ENCODE measurements at regions not wholly inside any gene's neighbourhood (a gene's known extent, or its start where the extent isn't known, plus 50 kb on each side); places are given as distances from the start of the nearest gene placed in this dataset.

GRCh38 chr2:180360283-180360618 lies 353.2 kb upstream of the CWC22 start:
- DNase-seq (ENCODE audit: low spot score), result no peak
- in situ Hi-C loops (cut with MboI; ENCODE audit: low sequenced_read_pairs, unreplicated experiment), result no loop called here
- TF ChIP-seq CTCF (IDR thresholded peaks at IDR 0.05; ENCODE audit: borderline replicate concordance, control extremely low read depth, extremely low read depth, insufficient read depth, missing control alignments), result no peak

GRCh38 chr2:180359522-180360282 lies 352.6 kb upstream of the CWC22 start:
- in situ Hi-C loops (cut with MboI; ENCODE audit: low sequenced_read_pairs, unreplicated experiment), result no loop called here
- no peak for DNase-seq (ENCODE audit: low spot score)
- TF ChIP-seq CTCF (IDR thresholded peaks at IDR 0.05; ENCODE audit: borderline replicate concordance, control extremely low read depth, extremely low read depth, insufficient read depth, missing control alignments), result no peak

- no peak for DNase-seq (ENCODE audit: low spot score)
- in situ Hi-C loops (cut with MboI; ENCODE audit: low sequenced_read_pairs, unreplicated experiment), result no loop called here
- no peak for TF ChIP-seq CTCF (IDR thresholded peaks at IDR 0.05; ENCODE audit: borderline replicate concordance, control extremely low read depth, extremely low read depth, insufficient read depth, missing control alignments)
Measured at GRCh38 chr2:180358458-180358857, 351.4 kb upstream of the CWC22 start.

GRCh38 chr2:180356676-180357075 lies 349.6 kb upstream of the CWC22 start:
- no peak for TF ChIP-seq CTCF (IDR thresholded peaks at IDR 0.05; ENCODE audit: borderline replicate concordance, control extremely low read depth, extremely low read depth, insufficient read depth, missing control alignments)
- no peak for DNase-seq (ENCODE audit: low spot score)
- in situ Hi-C loops (cut with MboI; ENCODE audit: low sequenced_read_pairs, unreplicated experiment), result no loop called here

GRCh38 chr2:180352620-180353019 lies 345.5 kb upstream of the CWC22 start:
- in situ Hi-C loops (cut with MboI; ENCODE audit: low sequenced_read_pairs, unreplicated experiment), result no loop called here
- no peak for TF ChIP-seq CTCF (IDR thresholded peaks at IDR 0.05; ENCODE audit: borderline replicate concordance, control extremely low read depth, extremely low read depth, insufficient read depth, missing control alignments)
- no peak for DNase-seq (ENCODE audit: low spot score)

GRCh38 chr2:180349809-180350208 lies 342.7 kb upstream of the CWC22 start:
- TF ChIP-seq CTCF (IDR thresholded peaks at IDR 0.05; ENCODE audit: borderline replicate concordance, control extremely low read depth, extremely low read depth, insufficient read depth, missing control alignments), result no peak
- no peak for DNase-seq (ENCODE audit: low spot score)
- in situ Hi-C loops (cut with MboI; ENCODE audit: low sequenced_read_pairs, unreplicated experiment), result no loop called here

Measured in GM13976 (cell line).